GM19023 (cell line): ENCODE measurements at regions not wholly inside any gene's neighbourhood (a gene's known extent, or its start where the extent isn't known, plus 50 kb on each side); places are given as distances from the start of the nearest gene placed in this dataset.
"Not testable (repeated sequence)": the region's sequence is repeated elsewhere in the genome, so short reads cannot be mapped to it uniquely, and the experiment has no call there.

Experiments
- ATAC-seq: cut with Tn5 transposase; IDR thresholded peaks from one replicate; pipeline ENCODE4 v1.9.1; 2021; ENCODE audit warnings: mild to moderate bottlenecking, moderate library complexity; ENCODE audit not compliant: unreplicated experiment

DNA sequence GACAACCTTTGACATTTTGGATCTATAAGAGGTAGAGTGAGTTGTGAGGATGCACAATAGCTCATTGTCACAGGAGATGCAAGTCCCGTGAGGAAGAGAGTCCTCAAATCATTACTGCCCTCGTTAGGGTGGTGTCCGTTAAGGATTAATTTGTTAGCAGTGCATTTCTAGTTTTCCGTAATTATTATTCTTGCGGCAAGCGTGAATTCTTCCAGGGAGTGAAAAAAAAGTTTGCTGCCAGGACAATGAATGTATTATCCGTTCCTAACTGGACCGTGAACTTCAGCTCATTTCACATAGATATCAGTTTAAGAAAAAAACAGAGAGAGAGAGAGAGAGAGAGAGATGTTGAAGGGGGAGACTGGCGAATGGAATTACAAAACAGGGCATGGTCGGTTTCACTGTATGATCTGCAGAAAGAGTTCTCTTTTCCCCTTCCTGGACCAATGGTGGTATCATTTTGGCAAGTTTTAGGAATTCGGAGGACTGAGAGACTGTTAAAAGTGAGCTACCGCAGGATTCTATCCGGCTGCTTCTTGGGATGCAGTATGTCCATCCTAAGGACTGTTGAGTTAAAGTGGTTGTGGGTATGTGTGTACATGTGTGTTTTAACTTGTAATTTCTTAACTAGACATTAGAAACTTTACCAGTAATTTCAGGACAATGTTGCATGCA is 216.0 kb upstream of the NFIA start:
- ATAC-seq: no peak

DNA sequence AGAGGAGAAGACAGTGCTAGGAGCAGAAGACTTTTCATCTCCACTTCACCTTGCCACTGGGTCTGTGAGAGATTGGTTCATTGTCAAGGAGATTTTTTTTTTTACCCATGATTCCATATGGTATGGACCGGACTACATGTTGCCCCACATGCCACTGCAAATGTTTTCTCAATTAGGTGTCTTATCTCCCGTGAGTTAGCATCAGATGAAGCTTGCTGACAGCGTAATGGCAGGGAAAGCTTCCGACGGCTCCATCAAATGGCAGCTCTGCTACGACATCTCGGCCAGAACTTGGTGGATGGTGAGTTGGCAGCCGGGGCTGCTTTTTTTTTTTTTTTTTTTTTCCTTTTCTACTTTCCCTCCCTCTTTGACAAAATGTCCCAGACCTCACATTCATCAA is 217.2 kb upstream of the NFIA start:
- ATAC-seq: no peak

DNA sequence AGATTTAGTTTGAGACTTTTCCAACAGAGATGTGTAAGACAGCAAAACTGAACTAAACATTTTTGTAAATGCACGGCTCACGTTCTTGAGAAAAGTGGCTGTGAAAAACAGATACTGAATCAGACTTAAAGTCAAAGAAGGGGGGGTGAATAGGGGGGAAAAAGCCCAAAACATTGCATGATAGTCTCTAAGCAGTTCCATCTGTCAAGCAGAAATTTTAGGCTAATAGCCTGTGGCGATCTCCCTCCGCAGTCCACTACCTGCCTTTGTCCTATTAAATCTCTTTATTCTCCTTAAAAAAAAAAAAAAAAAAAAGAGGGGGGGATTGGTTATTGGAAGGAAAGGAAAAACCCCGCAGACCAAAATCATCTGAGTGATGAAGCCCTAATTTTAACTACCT is 217.6 kb upstream of the NFIA start:
- ATAC-seq: no peak

DNA sequence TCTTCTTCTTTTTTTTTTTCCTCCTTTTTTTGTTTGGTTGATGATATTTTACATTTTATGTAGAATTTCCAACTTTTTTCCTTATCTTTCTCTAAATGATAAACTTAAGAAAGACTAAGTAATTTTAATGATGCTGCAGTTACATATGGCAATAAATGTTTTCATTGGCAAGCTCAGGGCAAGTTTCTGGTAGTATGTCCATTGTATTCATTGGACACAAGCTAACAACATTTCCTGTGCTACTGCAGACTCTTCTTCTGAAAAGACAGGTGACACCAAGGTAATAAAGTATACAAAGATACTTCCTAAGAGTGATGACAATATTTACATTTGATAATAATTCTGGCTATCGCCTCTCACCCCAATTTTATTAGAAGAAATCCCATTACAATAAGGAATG is 219.2 kb upstream of the NFIA start:
- no peak for ATAC-seq

DNA sequence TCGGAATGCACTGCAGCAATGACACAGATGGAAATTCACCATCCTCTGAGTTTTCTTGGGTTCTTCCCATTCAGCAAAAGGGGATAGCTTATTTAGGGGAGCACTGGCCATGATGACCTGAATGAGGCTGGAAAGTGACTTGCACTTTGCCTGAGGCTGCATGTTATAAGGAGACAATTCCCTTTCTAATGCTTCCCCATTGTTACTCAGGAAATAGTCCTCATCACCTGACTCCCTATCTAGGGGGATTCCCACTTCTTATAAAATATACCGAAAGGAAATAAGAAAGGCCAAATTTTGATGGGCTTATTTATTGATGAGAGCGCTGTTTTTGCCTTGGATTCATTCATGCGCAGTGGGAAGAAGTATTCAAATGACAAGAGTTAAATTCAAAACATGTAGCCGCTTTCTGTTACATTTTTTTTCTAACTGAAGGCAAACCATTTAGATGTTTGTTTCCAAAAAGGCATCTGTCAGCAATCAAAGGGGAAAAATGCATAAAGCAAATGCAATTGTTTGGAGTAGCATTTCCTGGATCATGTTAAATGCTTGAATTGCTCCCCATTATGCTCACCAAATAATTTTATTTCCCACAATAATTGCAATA is 220.3 kb upstream of the NFIA start:
- ATAC-seq: no peak

DNA sequence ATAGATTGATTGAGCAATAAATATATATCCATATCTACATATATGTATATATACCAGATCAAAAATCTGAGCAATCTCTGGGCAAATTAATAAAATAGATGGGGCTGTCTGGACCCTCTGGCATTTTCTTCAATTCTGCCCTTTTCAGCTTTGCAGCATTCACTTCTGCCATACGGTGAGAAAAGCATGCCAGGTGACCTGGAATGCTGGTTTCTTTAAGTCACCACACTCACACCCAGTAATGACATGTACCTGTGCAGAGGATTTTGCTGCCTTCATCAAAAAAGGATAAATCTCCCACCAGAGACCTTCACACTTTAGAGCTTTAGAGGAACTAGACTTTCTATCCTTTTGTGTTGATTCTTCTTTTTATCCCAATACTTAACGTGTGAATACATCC is 223.2 kb upstream of the NFIA start:
- ATAC-seq: no peak

DNA sequence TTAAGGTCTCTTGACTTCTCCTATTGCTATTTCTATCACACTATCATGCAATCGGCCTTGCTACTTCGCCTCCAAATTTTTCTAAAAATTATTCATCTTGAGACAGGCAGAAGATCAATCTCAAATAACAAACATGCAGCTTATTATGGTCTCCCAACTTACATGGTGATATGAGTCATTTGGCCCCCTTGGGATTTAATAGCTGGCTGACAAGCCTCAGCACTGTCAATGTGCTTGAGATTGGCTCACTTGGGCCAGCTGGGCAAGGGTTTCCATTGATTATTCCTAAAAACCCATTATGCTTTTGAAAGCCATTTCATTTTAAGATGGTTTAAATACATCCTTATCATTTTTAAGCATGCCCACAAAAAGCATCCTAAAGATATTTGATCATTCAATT is 224.5 kb upstream of the NFIA start:
- ATAC-seq: no peak

DNA sequence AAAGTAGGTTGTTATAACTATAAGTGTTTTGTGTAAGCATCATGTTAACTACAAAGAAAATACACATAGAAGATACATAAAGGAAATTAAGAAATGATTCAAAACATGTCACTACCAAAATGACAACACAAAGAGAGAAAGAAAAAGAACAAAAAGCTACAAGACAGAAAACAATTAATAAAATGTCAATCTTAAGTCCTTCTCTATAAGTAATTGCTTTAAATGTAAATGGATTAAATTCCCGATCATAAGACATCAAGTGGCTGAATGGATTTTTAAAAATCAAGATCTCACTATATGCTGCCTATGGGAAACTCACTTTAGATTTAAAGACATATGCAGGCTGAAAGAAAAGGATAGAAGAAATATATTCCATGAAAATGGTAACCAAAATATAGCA is 232.3 kb upstream of the NFIA start:
- no peak for ATAC-seq

DNA sequence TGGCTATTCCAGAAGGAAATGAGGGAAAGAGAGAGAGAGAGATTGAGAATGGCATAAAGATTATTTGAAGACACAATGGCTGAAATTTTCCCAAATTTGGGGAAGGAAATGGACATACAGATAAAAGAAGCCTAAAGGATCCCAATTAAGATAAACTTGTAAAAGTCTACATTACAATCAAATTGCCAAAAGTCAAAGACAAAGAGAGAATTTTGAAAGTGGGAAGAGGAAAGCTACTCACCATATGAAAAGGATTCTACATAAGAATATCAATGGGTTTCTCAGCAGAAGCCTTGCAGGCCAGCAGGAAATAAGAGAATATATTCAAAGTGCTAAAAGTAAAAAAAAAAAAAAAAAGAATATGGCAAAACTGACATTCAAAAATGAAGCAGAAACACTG is 233.0 kb upstream of the NFIA start:
- ATAC-seq: no peak

DNA sequence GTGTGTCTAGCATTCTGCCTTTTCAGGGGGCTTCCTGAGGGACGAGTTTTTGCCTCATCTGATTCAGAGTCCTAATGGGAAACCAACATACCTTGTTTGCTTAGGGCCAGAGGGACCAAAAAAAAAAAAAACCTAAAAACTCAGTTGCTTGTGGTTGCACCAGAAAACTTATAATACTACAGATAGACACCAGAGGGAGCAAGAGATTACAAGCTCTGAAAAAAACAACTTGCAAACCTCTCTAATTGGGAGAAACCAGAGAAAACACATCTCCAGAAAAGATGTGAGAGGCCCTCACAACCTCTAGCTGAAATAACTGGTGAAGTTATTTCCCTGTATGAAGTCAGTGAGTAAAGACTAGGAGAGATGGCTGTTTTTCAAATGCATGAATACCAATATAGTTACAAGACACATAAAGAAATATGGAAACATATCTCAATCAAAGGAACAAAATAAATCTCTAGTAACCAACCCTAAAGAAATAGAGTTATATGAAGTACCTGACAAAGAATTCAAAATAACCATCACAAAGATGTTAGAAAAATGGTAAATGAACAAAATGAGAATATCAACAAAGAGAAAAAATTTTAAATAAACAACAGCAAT is 233.7 kb upstream of the NFIA start:
- no peak for ATAC-seq

DNA sequence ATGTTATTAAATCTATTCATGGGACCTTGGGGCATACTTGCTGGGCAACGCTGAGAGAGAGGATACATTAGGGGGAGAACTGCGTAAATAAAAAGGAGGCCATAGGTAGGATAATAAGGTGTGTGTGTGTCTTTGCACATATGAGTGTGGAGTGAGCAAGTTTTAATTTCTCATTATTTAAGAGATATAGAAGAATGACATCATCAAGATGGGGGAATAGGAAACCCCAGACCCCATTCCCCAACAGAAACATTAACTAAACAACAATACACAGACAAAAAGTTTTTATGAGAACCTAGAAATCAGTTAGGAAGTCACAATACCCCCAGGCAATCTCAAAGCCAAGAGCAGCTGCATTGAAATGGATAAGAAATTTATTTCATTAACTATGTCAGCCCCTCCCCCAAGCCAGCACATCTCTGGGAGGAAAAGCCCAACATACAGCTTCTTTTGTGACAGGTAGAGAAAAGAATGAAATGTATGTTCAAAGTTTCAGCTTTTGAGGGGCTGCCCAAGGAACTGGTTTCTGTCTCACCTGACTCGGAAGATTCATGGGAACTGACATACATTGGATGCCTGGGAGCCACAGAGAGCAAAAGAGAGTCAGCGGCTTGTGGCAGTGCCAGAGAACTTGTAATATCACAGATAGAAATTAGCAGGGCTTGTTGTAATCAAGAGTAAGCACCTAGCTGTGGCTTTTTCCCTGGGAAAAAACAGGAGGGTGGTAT is 234.3 kb upstream of the NFIA start:
- ATAC-seq: no peak

DNA sequence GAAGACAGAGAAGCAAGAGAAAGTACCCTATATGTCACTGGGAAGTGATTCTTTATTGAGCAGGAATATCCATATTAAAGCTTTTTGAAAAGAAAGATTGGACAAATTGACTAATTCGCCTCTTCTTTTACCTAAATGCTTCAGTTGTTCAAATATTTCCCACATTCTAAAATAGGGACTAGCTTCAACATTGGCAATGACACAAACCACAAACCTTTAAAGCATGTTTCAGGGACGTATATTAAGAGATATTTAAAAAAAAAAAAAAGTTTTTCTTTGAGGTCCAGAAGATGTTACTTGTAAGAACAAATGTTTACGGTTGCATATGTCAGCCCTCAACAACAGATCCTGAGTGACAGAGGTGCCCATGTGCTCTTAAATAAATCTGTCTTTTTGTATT is 235.0 kb upstream of the NFIA start:
- ATAC-seq: no peak

DNA sequence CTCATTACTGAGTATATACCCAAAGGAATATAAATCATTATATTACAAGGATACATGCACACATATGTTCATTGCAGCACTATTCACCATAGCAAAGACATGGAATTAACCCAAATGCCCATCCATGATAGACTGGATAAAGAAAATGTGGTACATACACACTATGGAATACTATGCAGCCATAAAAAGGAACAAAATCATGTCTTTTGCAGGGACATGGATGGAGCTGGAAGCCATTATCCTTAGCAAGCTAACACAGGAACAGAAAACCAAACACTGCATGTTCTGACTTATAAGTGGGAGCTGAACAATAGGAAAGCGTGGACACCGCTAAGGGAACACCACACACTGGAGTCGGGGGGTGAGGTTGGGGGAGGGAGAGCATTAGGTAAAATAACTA is 236.7 kb upstream of the NFIA start:
- ATAC-seq: not testable (repeated sequence)

DNA sequence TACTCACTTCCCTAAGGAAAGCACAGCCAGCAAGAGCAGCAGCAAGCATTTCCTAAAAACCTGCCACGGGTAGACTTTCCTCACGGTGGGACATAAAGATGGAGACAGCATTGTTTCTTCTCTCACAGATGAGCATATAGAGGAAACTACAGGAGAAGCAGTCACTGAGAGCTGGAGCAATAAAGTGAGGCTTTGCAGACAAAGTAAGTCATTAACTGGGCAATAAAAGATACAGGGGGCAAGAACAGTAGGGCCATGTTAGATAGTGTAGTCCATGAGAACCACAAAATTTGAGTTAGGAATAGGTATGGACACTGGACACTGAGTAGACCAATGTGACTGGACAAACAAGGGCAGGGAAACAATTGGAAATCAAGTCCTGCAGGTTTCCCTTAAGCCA is 240.1 kb upstream of the NFIA start:
- ATAC-seq: no peak

DNA sequence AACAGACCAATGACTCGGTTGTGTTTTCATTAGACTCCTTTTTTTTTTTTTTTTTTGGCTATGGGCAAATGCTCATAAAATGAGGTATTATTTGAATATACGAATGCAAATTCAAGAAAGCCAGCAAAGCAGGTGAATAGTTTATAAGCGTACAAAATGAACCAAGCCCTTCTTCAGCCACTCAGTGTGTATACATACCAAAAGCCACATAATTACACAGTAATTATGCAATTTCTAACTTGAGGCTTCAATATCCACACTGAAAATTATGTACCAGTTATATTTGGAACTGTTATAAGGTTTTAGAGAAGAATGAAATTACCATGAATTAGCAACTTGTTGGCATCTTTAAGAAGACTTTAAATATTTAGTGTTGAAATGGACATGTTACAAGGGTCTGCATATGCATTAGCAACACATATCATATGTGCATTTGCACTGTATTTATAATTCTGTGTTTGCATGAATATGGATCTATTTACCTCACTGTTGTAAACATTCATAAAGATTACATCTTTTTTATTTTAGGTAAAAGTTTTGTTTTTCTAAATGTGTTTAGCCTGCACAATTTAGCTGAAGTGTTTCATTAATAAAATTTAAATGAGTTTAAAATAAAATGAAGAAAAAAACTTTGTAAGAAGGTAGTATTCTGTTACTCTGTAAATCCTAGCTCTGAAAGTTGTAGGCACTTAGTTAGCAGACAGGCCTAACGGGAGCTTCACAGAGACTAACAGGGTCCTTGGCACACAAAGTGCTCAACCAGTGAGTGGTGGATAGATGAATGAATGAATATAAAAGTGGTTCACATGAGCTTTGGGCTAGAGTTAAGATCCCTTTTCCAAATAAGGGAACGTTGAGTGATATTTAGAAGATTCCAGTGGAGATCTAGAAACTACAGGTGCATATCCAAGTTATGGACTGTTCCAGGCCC is 241.0 kb upstream of the NFIA start:
- ATAC-seq: no peak

DNA sequence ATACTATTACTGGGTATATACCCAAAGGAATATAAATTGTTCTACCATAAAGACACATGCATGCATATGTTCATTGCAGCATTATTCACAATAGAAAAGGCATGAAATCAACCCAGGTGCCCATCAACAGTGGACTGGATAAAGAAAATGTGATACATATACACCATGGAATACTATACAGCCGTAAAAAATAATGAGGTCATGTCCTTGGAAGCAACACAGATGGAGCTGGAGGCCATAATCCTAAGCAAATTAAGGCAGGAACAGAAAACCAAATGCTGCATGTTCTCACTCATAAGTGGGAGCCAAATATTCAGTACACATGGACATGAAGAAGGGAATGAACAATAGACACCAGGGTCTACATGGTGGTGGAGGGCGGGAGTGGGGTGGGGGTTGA is 241.9 kb upstream of the NFIA start:
- ATAC-seq: not testable (repeated sequence)

DNA sequence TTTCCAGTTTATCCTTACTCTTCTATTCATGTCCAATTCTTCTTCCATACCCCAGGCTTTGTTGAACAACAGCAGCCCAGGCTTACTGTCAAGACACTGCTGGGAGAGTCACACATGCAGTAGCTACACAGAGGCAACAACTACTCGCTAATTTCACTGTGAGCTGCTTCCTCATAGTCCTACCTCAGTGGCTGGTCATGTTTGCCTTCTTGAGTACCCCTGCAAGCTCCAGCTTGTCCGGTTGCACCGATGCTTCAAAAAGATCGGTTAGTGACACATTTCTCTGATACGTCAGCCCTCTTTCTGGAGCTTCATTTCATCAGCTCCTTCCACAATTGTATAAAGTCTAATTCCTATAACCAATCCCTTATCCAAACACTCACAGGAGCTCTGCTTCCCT is 246.7 kb upstream of the NFIA start:
- no peak for ATAC-seq

DNA sequence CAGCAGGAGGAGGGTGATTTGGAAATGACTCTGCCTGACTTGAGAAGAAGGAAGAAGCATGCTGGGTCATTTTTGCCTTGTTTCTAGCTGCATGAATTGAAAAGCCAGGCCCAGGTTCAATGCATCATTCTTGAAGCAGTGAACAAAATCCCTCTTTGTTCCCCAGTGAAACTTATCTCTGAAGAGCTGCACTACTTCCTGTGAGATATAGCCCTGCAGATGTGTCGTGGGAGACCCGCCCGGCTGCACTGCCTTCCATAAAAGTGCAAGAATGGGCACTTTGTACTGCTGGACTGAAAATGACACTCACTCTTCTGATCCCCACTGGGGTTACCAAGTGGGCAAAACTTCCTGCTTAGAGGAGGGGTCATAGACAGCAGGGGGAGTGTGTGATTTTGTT is 249.2 kb upstream of the NFIA start:
- no peak for ATAC-seq

DNA sequence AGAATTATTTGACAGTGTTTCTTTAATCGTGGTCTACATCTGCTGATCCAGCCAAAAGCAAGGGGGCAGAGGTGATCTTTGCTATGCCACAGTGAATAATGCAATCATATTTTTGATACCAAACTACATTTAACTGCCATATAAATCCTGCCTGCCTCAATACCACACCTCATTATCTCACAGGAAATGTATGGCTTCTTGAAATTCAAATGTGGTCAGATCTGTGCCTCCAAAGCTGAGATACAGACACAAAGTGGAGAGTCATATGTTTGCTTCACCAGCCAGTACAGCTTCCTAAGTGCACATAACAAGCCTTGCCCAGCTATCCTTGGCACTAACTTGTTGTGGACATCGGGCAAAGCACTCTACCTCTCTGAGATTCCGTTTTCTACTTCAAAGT is 250.0 kb upstream of the NFIA start:
- ATAC-seq: no peak

DNA sequence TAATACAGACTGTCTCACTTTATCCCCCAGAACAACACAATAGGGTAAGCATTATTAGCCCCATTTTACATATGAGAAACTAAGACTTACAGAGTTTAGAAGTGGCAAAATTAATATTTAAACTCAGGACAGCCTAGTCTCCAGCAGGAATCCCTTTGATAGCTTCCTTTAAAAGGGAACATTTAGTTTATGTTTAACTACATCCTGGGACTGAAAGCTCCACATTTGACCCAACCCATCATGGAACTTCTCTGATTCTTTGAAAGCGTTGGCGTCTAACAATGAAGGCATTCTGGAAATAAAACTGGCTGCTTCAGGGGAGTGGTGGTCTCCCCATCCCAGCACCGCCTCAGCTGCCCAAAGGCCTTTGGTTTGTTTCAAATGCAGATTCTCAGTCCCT is 250.6 kb upstream of the NFIA start:
- ATAC-seq: no peak

DNA sequence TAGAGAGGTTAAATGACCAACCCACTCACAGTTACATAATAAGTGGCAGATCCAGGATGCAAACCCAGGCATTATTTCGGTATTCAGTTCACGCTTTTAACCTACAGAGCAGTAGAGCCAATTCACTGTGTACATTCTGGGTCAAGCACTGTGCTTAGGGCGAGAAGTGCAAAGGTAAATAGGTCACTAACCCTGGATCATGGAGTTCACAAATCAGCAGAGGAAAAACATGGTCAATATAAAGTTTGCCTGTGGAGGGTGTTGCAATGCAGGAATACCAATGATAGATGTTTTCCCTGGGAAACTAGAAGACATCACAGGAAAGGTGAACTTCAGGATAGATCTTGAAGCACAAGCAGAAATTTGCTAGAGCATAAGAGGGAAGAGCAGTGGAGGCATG is 253.4 kb upstream of the NFIA start:
- no peak for ATAC-seq
